MM.1S (cell line): ENCODE measurements at regions not wholly inside any gene's neighbourhood (a gene's known extent, or its start where the extent isn't known, plus 50 kb on each side); places are given as distances from the start of the nearest gene placed in this dataset.

Experiments used
- CTCF ChIP-seq: fragments of 300-600 bp; sonication (generic); IDR thresholded peaks from 2 replicates; pipeline ENCODE4 v1.5.1; 2016; ENCODE audit warnings: antibody characterized with exemption, low read length, mixed read lengths
- EZH2phosphoT487 ChIP-seq: fragments of 300-600 bp; sonication (generic); IDR thresholded peaks from 2 replicates; pipeline ENCODE4 v1.6.1; 2018; ENCODE audit warnings: antibody characterized with exemption, low read length

GRCh38 chr12:105659355-105660075 lies 329.0 kb downstream of the C12orf75 start:
- TF ChIP-seq CTCF (no peak), EZH2phosphoT487 (no peak)
